GM21360 (cell line): ENCODE measurements at regions not wholly inside any gene's neighbourhood (a gene's known extent, or its start where the extent isn't known, plus 50 kb on each side); places are given as distances from the start of the nearest gene placed in this dataset.

Experiments
- ATAC-seq: cut with Tn5 transposase; IDR thresholded peaks from one replicate; pipeline ENCODE4 v1.9.1; 2021; ENCODE audit warnings: mild to moderate bottlenecking, moderate library complexity; ENCODE audit not compliant: unreplicated experiment

- ATAC-seq: no peak
Measured at GRCh38 chr9:129507805-129508204, 113.1 kb downstream of the C9orf50 start.

- ATAC-seq: no peak
Measured at GRCh38 chr9:129506892-129507291, 114.0 kb downstream of the C9orf50 start.

GRCh38 chr9:129506041-129506440, 114.9 kb downstream of the C9orf50 start:
- no peak for ATAC-seq

GRCh38 chr9:129505270-129505902, 115.5 kb downstream of the C9orf50 start:
- no peak for ATAC-seq

- ATAC-seq: no peak
Measured at GRCh38 chr9:129504404-129504803, 116.5 kb downstream of the C9orf50 start.

- no peak for ATAC-seq
Measured at GRCh38 chr9:129501771-129502319, 119.1 kb downstream of the C9orf50 start.

- no peak for ATAC-seq
Measured at GRCh38 chr9:129500863-129501770, 119.8 kb downstream of the C9orf50 start.

GRCh38 chr9:129500161-129500862, 120.6 kb downstream of the C9orf50 start:
- ATAC-seq: no peak

- ATAC-seq: no peak
Measured at GRCh38 chr9:129498451-129499384, 122.2 kb downstream of the C9orf50 start.

GRCh38 chr9:129497813-129498450, 123.0 kb downstream of the C9orf50 start:
- ATAC-seq: no peak

- no peak for ATAC-seq
Measured at GRCh38 chr9:129497005-129497812, 123.7 kb downstream of the C9orf50 start.

GRCh38 chr9:129496473-129497004, 124.4 kb downstream of the C9orf50 start:
- ATAC-seq: no peak

- ATAC-seq: no peak
Measured at GRCh38 chr9:129495620-129496472, 125.1 kb downstream of the C9orf50 start.

GRCh38 chr9:129494113-129494789, 126.7 kb downstream of the C9orf50 start:
- no peak for ATAC-seq

GRCh38 chr9:129493706-129494047, 127.2 kb downstream of the C9orf50 start:
- no peak for ATAC-seq

- ATAC-seq: no peak
Measured at GRCh38 chr9:129493002-129493705, 127.7 kb downstream of the C9orf50 start.

GRCh38 chr9:129491487-129491855, 129.4 kb downstream of the C9orf50 start:
- no peak for ATAC-seq
